ENCODE measurements at regions not wholly inside any gene's neighbourhood (a gene's known extent, or its start where the extent isn't known, plus 50 kb on each side); places are given as distances from the start of the nearest gene placed in this dataset.

GRCh38 chr18:73240899-73241298, 373.1 kb upstream of the NETO1 start:
- no peak for ATAC-seq

DNA sequence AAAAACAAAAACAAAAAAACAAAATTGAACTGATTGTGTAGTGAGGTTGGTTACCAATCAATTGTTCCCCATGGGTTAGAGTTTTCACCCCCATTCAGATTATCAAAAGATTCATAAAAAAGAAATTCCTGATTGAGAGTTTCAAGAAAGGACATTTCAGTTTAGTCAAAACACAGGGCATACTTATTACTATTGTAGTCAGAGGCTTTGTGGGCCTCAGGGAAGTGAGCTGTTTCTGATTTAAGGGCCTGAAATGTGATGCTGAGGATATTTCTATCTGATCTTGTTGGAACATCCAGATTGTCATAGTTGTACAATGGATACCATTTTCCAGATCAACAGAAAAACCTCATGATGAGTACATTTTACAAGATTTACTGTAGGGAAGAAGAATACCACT, 368.1 kb upstream of the NETO1 start:
- H3K4me1 ChIP-seq (ENCODE audit: control insufficient read depth, insufficient read depth, low read length) = no peaks in the 10 kb centered on the region
- no peaks in the 10 kb centered on the region for H3K27me3 Mint-ChIP-seq (ENCODE audit: low read depth in 2 of 2)
- no peak overlapping the region for H3K27ac Mint-ChIP-seq
- H3K9me3 Mint-ChIP-seq = peaks cover 15 to 16% of the 10 kb centered on the region in 2 donors
- H3K4me3 Mint-ChIP-seq = no peak overlapping the region
- H3K36me3 Mint-ChIP-seq = peaks cover 3% of the 10 kb centered on the region
- intact Hi-C loops (cut with micrococcal nuclease) = no loop called here
- TF ChIP-seq, protein P1, sequence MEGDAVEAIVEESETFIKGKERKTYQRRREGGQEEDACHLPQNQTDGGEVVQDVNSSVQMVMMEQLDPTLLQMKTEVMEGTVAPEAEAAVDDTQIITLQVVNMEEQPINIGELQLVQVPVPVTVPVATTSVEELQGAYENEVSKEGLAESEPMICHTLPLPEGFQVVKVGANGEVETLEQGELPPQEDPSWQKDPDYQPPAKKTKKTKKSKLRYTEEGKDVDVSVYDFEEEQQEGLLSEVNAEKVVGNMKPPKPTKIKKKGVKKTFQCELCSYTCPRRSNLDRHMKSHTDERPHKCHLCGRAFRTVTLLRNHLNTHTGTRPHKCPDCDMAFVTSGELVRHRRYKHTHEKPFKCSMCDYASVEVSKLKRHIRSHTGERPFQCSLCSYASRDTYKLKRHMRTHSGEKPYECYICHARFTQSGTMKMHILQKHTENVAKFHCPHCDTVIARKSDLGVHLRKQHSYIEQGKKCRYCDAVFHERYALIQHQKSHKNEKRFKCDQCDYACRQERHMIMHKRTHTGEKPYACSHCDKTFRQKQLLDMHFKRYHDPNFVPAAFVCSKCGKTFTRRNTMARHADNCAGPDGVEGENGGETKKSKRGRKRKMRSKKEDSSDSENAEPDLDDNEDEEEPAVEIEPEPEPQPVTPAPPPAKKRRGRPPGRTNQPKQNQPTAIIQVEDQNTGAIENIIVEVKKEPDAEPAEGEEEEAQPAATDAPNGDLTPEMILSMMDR (IDR thresholded peaks at IDR 0.05) = no peak
- no peak overlapping the region for H3K4me3 ChIP-seq (ENCODE audit: low read length)
- H3K36me3 ChIP-seq (ENCODE audit: control insufficient read depth, insufficient read depth, low read length) = no peaks in the 10 kb centered on the region
- H3K27ac ChIP-seq (ENCODE audit: low read length) = no peak overlapping the region
- ATAC-seq (no peak), DNase-seq (no peak)
- H3K4me1 Mint-ChIP-seq = no peaks in the 10 kb centered on the region
- peaks cover 3% of the 10 kb centered on the region for H3K9me3 ChIP-seq (ENCODE audit: control insufficient read depth, insufficient read depth, low read length)
- H3K27me3 ChIP-seq (ENCODE audit: control insufficient read depth, insufficient read depth, low read length) = no peaks in the 10 kb centered on the region

More at GRCh38 chr18:73240899-73241298, 373.1 kb upstream of the NETO1 start:
- DNase-seq = no peak
- Histone ChIP-seq H3K9me3 (ENCODE audit: control insufficient read depth, insufficient read depth, low read length) (peaks cover 3% of the 10 kb centered on the region), H3K27me3 (ENCODE audit: control insufficient read depth, insufficient read depth, low read length) (no peaks in the 10 kb centered on the region), H3K4me3 (ENCODE audit: low read length) (no peak overlapping the region), H3K4me1 (ENCODE audit: control insufficient read depth, insufficient read depth, low read length) (no peaks in the 10 kb centered on the region), H3K27ac (ENCODE audit: low read length) (no peak overlapping the region), H3K36me3 (ENCODE audit: control insufficient read depth, insufficient read depth, low read length) (no peaks in the 10 kb centered on the region)
- H3K9me3 Mint-ChIP-seq = peaks cover 16 to 20% of the 10 kb centered on the region in 2 donors
- H3K36me3 Mint-ChIP-seq = no peaks in the 10 kb centered on the region
- H3K4me3 Mint-ChIP-seq = no peak overlapping the region
- no peak overlapping the region for H3K27ac Mint-ChIP-seq
- intact Hi-C loops (cut with micrococcal nuclease) = no loop called here
- TF ChIP-seq, protein P1 (IDR thresholded peaks at IDR 0.05) = no peak
- H3K27me3 Mint-ChIP-seq (ENCODE audit: low read depth in 2 of 2) = no peaks in the 10 kb centered on the region
- no peaks in the 10 kb centered on the region for H3K4me1 Mint-ChIP-seq
- 66% methylated on average over 2 of the region's 2 CpGs for WGBS (ENCODE audit: insufficient coverage)

DNA sequence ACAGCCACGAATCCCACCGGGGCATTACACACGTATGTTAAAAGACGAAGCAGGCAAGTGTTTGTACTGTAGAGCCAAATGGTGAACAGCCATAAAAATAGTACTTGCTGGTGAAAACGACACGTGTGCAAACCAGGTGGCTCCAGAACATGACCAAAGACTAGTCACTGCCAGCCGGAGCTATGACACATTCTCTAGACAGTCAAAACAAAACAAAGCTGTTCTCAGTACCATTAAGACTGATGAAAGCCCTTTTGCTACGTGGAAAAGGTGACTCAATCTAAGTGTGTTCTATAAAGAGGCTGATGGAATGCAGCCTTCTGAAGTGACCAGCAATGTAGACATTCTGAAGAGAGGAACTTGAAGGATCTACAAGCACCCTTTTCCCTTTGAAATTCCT, 367.7 kb upstream of the NETO1 start:
- no peak for ATAC-seq
- H3K4me1 ChIP-seq (ENCODE audit: control insufficient read depth, insufficient read depth, low read length) = no peaks in the 10 kb centered on the region
- H3K36me3 Mint-ChIP-seq = peaks cover 7% of the 10 kb centered on the region
- no peaks in the 10 kb centered on the region for H3K4me1 Mint-ChIP-seq
- no peak overlapping the region for H3K27ac ChIP-seq (ENCODE audit: low read length)
- 89% methylated on average over 8 of the region's 8 CpGs for WGBS (ENCODE audit: insufficient coverage)
- peaks cover 14 to 15% of the 10 kb centered on the region in 2 donors for H3K9me3 Mint-ChIP-seq
- TF ChIP-seq, protein P1 (IDR thresholded peaks at IDR 0.05) = no peak
- no peak overlapping the region for H3K4me3 Mint-ChIP-seq
- no peaks in the 10 kb centered on the region for H3K27me3 Mint-ChIP-seq (ENCODE audit: low read depth in 2 of 2)
- no peaks in the 10 kb centered on the region for H3K27me3 ChIP-seq (ENCODE audit: control insufficient read depth, insufficient read depth, low read length)
- no peak overlapping the region for H3K4me3 ChIP-seq (ENCODE audit: low read length)
- peaks cover 3% of the 10 kb centered on the region for H3K9me3 ChIP-seq (ENCODE audit: control insufficient read depth, insufficient read depth, low read length)
- H3K36me3 ChIP-seq (ENCODE audit: control insufficient read depth, insufficient read depth, low read length) = no peaks in the 10 kb centered on the region
- intact Hi-C loops (cut with micrococcal nuclease) = no loop called here
- no peak overlapping the region for H3K27ac Mint-ChIP-seq
- no peak for DNase-seq

DNA sequence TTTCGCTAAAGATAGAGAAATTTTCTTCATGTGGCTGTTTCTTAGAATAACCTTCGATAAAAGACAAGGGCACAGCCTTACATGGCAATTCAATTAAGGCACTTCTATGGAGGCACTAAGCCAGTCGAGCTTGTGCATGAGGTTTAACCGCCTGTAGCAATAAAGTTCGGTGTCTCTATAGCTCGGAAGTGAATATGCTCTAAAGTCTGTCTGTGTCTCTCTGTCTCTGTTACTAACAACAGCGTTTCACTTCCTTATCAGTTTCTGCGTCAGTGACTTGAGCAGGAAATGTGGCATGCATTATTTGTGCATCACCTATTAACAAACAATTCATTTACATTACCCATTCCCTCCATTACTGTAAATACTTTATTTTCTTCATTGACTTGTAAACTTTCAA, 365.1 kb upstream of the NETO1 start:
- WGBS (ENCODE audit: insufficient coverage) = 68% methylated on average over 8 of the region's 8 CpGs

More for the DNA sequence above, 365.1 kb upstream of the NETO1 start:
- no peaks in the 10 kb centered on the region for H3K27me3 Mint-ChIP-seq (ENCODE audit: low read depth in 2 of 2)
- H3K9me3 ChIP-seq (ENCODE audit: control insufficient read depth, insufficient read depth, low read length) = no peaks in the 10 kb centered on the region
- ATAC-seq (no peak), DNase-seq (no peak)
- no peaks in the 10 kb centered on the region for H3K4me1 Mint-ChIP-seq
- intact Hi-C loops (cut with micrococcal nuclease) = no loop called here
- H3K9me3 Mint-ChIP-seq = peaks cover 10 to 11% of the 10 kb centered on the region in 2 donors
- no peak overlapping the region for H3K27ac Mint-ChIP-seq
- no peaks in the 10 kb centered on the region for H3K27me3 ChIP-seq (ENCODE audit: control insufficient read depth, insufficient read depth, low read length)
- H3K36me3 Mint-ChIP-seq = peaks cover 9% of the 10 kb centered on the region
- no peaks in the 10 kb centered on the region for H3K36me3 ChIP-seq (ENCODE audit: control insufficient read depth, insufficient read depth, low read length)
- H3K27ac ChIP-seq (ENCODE audit: low read length) = no peak overlapping the region
- H3K4me1 ChIP-seq (ENCODE audit: control insufficient read depth, insufficient read depth, low read length) = no peaks in the 10 kb centered on the region
- TF ChIP-seq, protein P1 (IDR thresholded peaks at IDR 0.05) = no peak
- H3K4me3 ChIP-seq (ENCODE audit: low read length) = no peak overlapping the region
- H3K4me3 Mint-ChIP-seq = no peak overlapping the region
